ENCODE measurements at regions not wholly inside any gene's neighbourhood (a gene's known extent, or its start where the extent isn't known, plus 50 kb on each side); places are given as distances from the start of the nearest gene placed in this dataset.

DNA sequence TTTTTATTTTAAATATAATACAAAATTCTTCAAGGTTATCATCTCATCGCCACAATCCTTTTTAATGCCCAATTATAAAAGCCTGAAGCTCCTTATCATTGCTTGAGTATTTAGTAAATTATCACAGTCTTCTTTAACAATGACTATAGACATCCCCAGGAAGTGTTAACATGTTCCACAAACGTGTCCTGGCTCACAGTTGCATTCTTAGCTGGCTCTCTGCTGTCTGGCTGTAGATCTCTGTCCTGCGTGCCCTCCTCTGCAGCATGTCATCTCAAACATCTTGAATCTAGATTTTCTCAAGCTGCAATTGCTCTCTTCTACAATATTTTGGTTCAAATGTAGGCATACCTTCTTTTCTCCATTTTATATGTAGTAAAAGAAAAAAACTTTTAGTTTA is 885.2 kb downstream of the EPHA7 start:
- Mint-ChIP-seq H3K27me3 (ENCODE audit: unreplicated experiment) (no peaks in the 10 kb centered on the region), H3K4me1 (ENCODE audit: low read depth, unreplicated experiment) (no peaks in the 10 kb centered on the region), H3K9me3 (ENCODE audit: unreplicated experiment) (no peaks in the 10 kb centered on the region), H3K4me3 (ENCODE audit: unreplicated experiment) (no peak overlapping the region), H3K36me3 (ENCODE audit: unreplicated experiment) (no peaks in the 10 kb centered on the region), H3K27ac (ENCODE audit: unreplicated experiment) (no peak overlapping the region)
- TF ChIP-seq, protein P1, sequence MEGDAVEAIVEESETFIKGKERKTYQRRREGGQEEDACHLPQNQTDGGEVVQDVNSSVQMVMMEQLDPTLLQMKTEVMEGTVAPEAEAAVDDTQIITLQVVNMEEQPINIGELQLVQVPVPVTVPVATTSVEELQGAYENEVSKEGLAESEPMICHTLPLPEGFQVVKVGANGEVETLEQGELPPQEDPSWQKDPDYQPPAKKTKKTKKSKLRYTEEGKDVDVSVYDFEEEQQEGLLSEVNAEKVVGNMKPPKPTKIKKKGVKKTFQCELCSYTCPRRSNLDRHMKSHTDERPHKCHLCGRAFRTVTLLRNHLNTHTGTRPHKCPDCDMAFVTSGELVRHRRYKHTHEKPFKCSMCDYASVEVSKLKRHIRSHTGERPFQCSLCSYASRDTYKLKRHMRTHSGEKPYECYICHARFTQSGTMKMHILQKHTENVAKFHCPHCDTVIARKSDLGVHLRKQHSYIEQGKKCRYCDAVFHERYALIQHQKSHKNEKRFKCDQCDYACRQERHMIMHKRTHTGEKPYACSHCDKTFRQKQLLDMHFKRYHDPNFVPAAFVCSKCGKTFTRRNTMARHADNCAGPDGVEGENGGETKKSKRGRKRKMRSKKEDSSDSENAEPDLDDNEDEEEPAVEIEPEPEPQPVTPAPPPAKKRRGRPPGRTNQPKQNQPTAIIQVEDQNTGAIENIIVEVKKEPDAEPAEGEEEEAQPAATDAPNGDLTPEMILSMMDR (IDR thresholded peaks at IDR 0.05; ENCODE audit: partially characterized antibody, unreplicated experiment), result no peak
- no peak for DNase-seq

DNA sequence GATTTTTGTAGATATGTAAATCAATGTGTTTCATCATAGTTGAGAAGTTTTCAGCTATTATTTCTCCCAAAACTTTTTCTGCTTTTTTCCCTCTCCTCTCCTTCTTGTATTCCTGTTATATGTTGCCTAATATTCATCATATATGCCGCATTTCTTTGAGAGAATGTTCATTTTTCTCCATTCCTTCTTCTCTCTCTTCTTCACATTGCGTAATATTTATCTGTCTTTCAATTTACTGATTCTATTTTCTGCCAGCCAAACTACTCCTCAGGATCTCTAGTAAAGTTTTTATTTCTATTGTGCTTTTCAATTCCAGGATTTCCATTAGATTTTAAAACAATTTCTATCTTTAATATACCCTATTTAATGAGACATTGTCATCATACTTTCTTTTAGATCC is 896.8 kb downstream of the EPHA7 start:
- DNase-seq, result no peak
- H3K4me1 Mint-ChIP-seq (ENCODE audit: low read depth, unreplicated experiment), result peaks cover 5% of the 10 kb centered on the region
- H3K27me3 Mint-ChIP-seq (ENCODE audit: unreplicated experiment), result no peaks in the 10 kb centered on the region
- peaks cover 3% of the 10 kb centered on the region for H3K9me3 Mint-ChIP-seq (ENCODE audit: unreplicated experiment)
- TF ChIP-seq, protein P1 (IDR thresholded peaks at IDR 0.05; ENCODE audit: partially characterized antibody, unreplicated experiment), result no peak
- no peak overlapping the region for H3K4me3 Mint-ChIP-seq (ENCODE audit: unreplicated experiment)
- peaks cover 14% of the 10 kb centered on the region for H3K36me3 Mint-ChIP-seq (ENCODE audit: unreplicated experiment)
- no peak overlapping the region for H3K27ac Mint-ChIP-seq (ENCODE audit: unreplicated experiment)

DNA sequence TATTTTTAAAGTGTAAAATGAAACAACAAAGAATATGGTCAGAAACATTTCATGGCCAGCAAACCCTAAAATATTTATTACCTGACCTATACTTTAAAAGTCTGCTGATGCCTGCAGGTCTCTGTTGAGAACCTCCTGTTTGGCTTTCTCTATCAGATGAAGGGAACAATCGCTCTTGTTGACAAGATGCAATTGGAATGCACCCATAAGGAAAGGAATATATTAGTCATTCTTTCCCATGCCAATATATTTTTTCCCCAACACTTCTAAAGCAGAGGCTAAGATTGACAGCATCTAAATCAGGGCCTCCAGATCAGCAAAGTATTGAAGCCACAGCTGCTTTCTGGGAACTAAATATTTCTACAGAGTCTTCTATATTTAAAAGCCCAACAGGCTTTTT is 897.8 kb downstream of the EPHA7 start:
- no peak for DNase-seq
- TF ChIP-seq, protein P1 (IDR thresholded peaks at IDR 0.05; ENCODE audit: partially characterized antibody, unreplicated experiment), result no peak
- Mint-ChIP-seq H3K27ac (ENCODE audit: unreplicated experiment) (no peak overlapping the region), H3K4me1 (ENCODE audit: low read depth, unreplicated experiment) (peaks cover 5% of the 10 kb centered on the region), H3K4me3 (ENCODE audit: unreplicated experiment) (no peak overlapping the region), H3K9me3 (ENCODE audit: unreplicated experiment) (peaks cover 3% of the 10 kb centered on the region), H3K27me3 (ENCODE audit: unreplicated experiment) (no peaks in the 10 kb centered on the region), H3K36me3 (ENCODE audit: unreplicated experiment) (peaks cover 14% of the 10 kb centered on the region)

DNA sequence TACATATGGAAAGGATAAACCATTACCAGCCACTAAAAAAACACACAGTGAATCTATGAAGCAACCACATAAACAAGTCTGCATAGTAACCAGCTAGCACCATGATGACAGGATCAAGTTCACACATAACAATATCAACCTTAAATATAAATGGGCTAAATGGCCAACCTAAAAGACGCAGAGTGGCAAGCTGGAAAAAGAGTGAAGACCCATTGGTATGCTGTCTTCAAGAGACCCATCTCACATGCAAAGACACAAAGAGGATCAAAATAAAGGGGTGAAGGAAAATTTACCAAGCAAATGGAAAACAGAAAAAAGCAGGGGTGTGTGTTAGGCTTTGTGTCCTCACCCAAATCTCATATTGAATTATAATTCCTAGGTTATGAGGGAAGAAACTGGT is 909.2 kb downstream of the EPHA7 start:
- Mint-ChIP-seq H3K36me3 (ENCODE audit: unreplicated experiment) (peaks cover 6% of the 10 kb centered on the region), H3K27me3 (ENCODE audit: unreplicated experiment) (no peaks in the 10 kb centered on the region), H3K4me3 (ENCODE audit: unreplicated experiment) (no peak overlapping the region), H3K4me1 (ENCODE audit: low read depth, unreplicated experiment) (no peaks in the 10 kb centered on the region), H3K27ac (ENCODE audit: unreplicated experiment) (no peak overlapping the region), H3K9me3 (ENCODE audit: unreplicated experiment) (no peaks in the 10 kb centered on the region)
- DNase-seq, result no peak
- TF ChIP-seq, protein P1 (IDR thresholded peaks at IDR 0.05; ENCODE audit: partially characterized antibody, unreplicated experiment), result no peak

DNA sequence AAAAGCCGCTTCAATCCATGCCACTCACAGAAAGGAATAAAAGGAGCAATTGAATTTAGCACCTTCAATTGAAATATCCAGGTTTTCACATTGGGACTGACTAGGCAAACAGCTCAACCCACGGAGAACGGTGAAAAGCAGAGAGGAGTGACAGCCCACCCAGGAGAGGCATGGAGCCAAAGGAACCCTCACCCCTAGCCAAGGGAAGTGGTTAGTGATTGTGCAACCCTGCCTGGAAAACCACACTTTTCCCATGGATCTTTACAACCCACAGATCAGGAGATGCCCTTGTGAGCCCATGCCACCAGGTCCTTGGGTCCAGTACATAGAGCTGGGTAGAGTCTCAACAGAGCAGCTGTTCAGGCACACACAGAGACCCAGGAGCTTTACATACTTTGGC is 911.8 kb downstream of the EPHA7 start:
- TF ChIP-seq, protein P1 (IDR thresholded peaks at IDR 0.05; ENCODE audit: partially characterized antibody, unreplicated experiment), result no peak
- Mint-ChIP-seq H3K4me3 (ENCODE audit: unreplicated experiment) (no peak overlapping the region), H3K27ac (ENCODE audit: unreplicated experiment) (no peak overlapping the region), H3K36me3 (ENCODE audit: unreplicated experiment) (peaks cover 6% of the 10 kb centered on the region), H3K27me3 (ENCODE audit: unreplicated experiment) (no peaks in the 10 kb centered on the region), H3K4me1 (ENCODE audit: low read depth, unreplicated experiment) (no peaks in the 10 kb centered on the region), H3K9me3 (ENCODE audit: unreplicated experiment) (no peaks in the 10 kb centered on the region)
- DNase-seq, result no peak

Data from glutamatergic neuron (in vitro differentiated cells).